Mesodermal cell (in vitro differentiated cells): ENCODE measurements at regions not wholly inside any gene's neighbourhood (a gene's known extent, or its start where the extent isn't known, plus 50 kb on each side); places are given as distances from the start of the nearest gene placed in this dataset.
A peak's percentile ranks its signal among the peaks of the same experiment; 100 is the strongest.

Experiments
- H3K27ac ChIP-seq: 2 replicates; pipeline ENCODE4 v1.7.0; 2013; ENCODE audit warnings: mild to moderate bottlenecking, low read depth, low read length, moderate library complexity; ENCODE audit not compliant: severe bottlenecking
- H3K36me3 ChIP-seq: 2 replicates; pipeline ENCODE4 v1.7.1; 2013; ENCODE audit warnings: mild to moderate bottlenecking, low read length, moderate library complexity; ENCODE audit not compliant: control insufficient read depth, insufficient read depth
- H3K4me1 ChIP-seq: one replicate; pipeline ENCODE4 v1.7.1; 2013; ENCODE audit warnings: mild to moderate bottlenecking, low read length; ENCODE audit not compliant: insufficient read depth, control insufficient read depth, poor library complexity, severe bottlenecking
- H3K4me3 ChIP-seq: 2 replicates; pipeline ENCODE4 v1.7.0; 2013; ENCODE audit warnings: low read length, control low read depth, mild to moderate bottlenecking; ENCODE audit not compliant: insufficient read depth, poor library complexity, severe bottlenecking; ENCODE audit errors: extremely low read depth
- H3K9me3 ChIP-seq: 2 replicates; pipeline ENCODE4 v1.7.1; 2013; ENCODE audit warnings: mild to moderate bottlenecking, low read length, moderate library complexity; ENCODE audit not compliant: control insufficient read depth
- WGBS, 2 experiments: methylation state at CpG; one replicate each; pipeline ENCODE4 v1.1.5; 2013; ENCODE audit warnings: missing lambda C conversion rate in 2 of 2; ENCODE audit not compliant: insufficient coverage in 2 of 2; 5-methylcytosine and 5-hydroxymethylcytosine counted together

DNA sequence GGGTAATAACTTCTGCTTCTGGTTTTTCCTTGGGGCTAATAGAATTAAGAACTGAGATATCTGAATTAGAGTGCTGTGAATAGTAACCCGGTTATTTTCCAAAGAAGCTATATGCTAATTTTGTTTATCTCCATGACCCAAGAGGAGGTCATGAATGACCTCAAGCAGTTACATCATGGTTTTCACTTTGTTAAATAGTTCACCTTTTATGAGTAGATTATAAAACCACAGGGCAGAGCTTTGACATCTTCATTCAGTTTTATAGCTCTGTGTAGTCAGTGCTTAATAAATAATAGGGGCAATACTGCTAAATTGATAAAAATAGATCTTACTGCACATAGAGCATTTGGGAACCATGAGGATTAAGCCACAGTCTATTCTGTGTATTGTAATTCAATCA lies 462.2 kb downstream of the LRIG3 start:
- no peaks in the 10 kb centered on the region for H3K9me3 ChIP-seq
- H3K4me1 ChIP-seq = no peaks in the 10 kb centered on the region
- no peak overlapping the region for H3K27ac ChIP-seq
- WGBS, 2 experiments = no CpG with 5 or more reads among the region's 1 CpG
- H3K36me3 ChIP-seq = no peaks in the 10 kb centered on the region
- H3K4me3 ChIP-seq = no peak overlapping the region

DNA sequence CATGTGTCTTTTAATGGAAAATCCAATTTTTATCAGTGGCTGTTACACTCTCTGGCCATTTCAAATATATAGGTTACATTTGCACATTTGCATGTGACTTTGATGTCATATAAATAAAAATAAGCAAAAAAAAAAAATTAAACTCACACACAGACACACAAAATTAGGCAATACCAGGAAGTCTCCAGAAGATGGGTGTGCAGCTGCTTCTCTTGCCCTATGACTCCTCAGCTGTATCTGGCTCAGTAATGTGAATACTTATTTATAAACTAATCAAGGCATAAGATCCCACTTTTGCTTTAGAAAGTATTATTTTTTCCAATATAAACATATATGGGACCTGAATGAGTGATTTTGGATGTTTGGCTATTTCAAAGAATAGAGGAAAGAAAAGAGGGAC lies 461.1 kb downstream of the LRIG3 start:
- H3K4me1 ChIP-seq = no peaks in the 10 kb centered on the region
- H3K4me3 ChIP-seq = no peak overlapping the region
- H3K36me3 ChIP-seq = no peaks in the 10 kb centered on the region
- H3K27ac ChIP-seq = no peak overlapping the region
- no peaks in the 10 kb centered on the region for H3K9me3 ChIP-seq

GRCh38 chr12:58463051-58463450 lies 457.3 kb downstream of the LRIG3 start:
- Histone ChIP-seq H3K4me1 (no peaks in the 10 kb centered on the region), H3K36me3 (no peaks in the 10 kb centered on the region), H3K9me3 (no peaks in the 10 kb centered on the region), H3K27ac (no peak overlapping the region), H3K4me3 (no peak overlapping the region)
- 89 to 97% methylated on average over 3 of the region's 3 CpGs for WGBS, 2 experiments

- no peaks in the 10 kb centered on the region for H3K9me3 ChIP-seq
- WGBS, 2 experiments = 100% methylated on average over 2 of the region's 2 CpGs; no CpG with 5 or more reads in 1 of the 2 experiments
- H3K4me3 ChIP-seq = no peak overlapping the region
- no peaks in the 10 kb centered on the region for H3K4me1 ChIP-seq
- no peaks in the 10 kb centered on the region for H3K36me3 ChIP-seq
- no peak overlapping the region for H3K27ac ChIP-seq
Observed at GRCh38 chr12:58465418-58465817, 454.9 kb downstream of the LRIG3 start.

DNA sequence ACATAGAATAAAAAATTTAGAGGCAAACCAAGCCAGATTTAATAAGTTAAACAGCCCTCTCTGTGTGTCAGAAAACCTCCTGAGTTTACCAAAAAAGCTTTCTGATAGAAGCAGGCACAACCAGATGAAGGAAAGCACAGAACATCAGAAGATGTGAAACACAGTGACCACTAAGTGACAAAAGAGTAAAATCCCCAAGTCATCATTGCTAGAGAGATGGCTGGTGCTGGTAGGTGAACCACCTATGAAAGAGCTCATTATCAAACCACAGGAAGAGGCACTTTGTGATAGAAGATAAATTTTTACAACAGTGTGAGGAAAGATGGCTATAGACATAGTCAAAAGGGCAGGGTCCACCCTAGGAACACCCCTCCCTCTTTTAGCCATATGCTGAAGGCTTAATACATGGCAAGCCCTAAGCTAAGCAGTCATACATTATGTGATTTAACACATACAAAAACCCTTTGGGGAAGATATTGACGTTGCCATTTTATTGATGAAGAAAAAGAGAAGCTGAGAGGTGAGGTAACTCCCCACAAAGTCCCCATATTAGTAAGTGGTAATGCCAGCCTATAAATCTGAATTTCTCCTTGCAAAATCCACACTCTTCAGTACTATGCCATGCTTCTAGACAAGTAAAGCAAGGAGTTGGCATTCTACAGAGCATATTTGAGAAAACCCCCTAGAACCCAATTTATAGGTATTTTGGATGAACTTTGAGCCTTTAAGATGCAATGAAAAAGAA lies 449.9 kb downstream of the LRIG3 start:
- WGBS, 2 experiments = no CpG with 5 or more reads among the region's 1 CpG
- H3K27ac ChIP-seq = no peak overlapping the region
- no peak overlapping the region for H3K4me3 ChIP-seq

DNA sequence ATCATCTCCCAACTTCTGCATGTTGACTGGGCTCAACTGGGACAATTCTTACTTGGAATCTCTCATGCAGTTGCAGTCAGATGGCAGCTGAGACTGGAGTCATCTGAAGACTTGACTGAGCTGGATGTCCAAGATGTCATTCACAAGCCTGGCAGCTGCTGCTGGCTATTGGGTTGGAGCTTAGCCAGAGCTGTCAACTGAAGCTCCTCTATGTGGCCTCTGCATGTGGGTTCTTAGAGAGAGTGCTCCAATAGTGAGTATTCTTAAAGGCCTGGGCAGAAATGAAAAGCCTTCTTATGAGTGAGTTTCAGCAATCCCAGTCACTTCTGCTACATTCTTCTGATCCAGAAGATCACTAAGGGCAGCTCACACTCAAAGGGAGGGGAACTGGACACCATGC lies 440.9 kb downstream of the LRIG3 start:
- H3K4me1 ChIP-seq = no peaks in the 10 kb centered on the region
- no peak overlapping the region for H3K27ac ChIP-seq
- no peaks in the 10 kb centered on the region for H3K36me3 ChIP-seq
- peaks cover 5% of the 10 kb centered on the region for H3K9me3 ChIP-seq
- no peak overlapping the region for H3K4me3 ChIP-seq

More for the DNA sequence above, 449.9 kb downstream of the LRIG3 start:
- Histone ChIP-seq H3K4me1 (no peaks in the 10 kb centered on the region), H3K9me3 (no peaks in the 10 kb centered on the region), H3K36me3 (no peaks in the 10 kb centered on the region)

GRCh38 chr12:58481811-58482210 lies 438.5 kb downstream of the LRIG3 start:
- no peak overlapping the region for H3K27ac ChIP-seq
- 72 to 86% methylated on average over 2 to 3 of the region's 3 CpGs for WGBS, 2 experiments

GRCh38 chr12:58487255-58487654 lies 433.0 kb downstream of the LRIG3 start:
- Histone ChIP-seq H3K4me3 (no peak overlapping the region), H3K4me1 (peaks cover 14% of the 10 kb centered on the region), H3K36me3 (no peaks in the 10 kb centered on the region), H3K27ac (peak overlapping the region; percentile 10), H3K9me3 (no peaks in the 10 kb centered on the region)
- WGBS, 2 experiments = 0% methylated on average over 1 of the region's 1 CpG; no CpG with 5 or more reads in 1 of the 2 experiments

More at GRCh38 chr12:58481811-58482210, 438.5 kb downstream of the LRIG3 start:
- peaks cover 5% of the 10 kb centered on the region for H3K9me3 ChIP-seq
- H3K4me1 ChIP-seq = no peaks in the 10 kb centered on the region
- H3K36me3 ChIP-seq = no peaks in the 10 kb centered on the region
- no peak overlapping the region for H3K4me3 ChIP-seq

- no peaks in the 10 kb centered on the region for H3K36me3 ChIP-seq
- peak overlapping the region; percentile 32 for H3K27ac ChIP-seq
- no CpG with 5 or more reads among the region's 1 CpG for WGBS, 2 experiments
- no peak overlapping the region for H3K4me3 ChIP-seq
- H3K9me3 ChIP-seq = no peaks in the 10 kb centered on the region
- H3K4me1 ChIP-seq = peaks cover 14% of the 10 kb centered on the region
Observed at GRCh38 chr12:58487678-58488161, 432.6 kb downstream of the LRIG3 start.

- no CpG with 5 or more reads among the region's 1 CpG for WGBS, 2 experiments
- H3K9me3 ChIP-seq = no peaks in the 10 kb centered on the region
- H3K4me3 ChIP-seq = no peak overlapping the region
- no peak overlapping the region for H3K27ac ChIP-seq
- no peaks in the 10 kb centered on the region for H3K36me3 ChIP-seq
- H3K4me1 ChIP-seq = peaks cover 14% of the 10 kb centered on the region
Observed at GRCh38 chr12:58489394-58489793, 430.9 kb downstream of the LRIG3 start.

DNA sequence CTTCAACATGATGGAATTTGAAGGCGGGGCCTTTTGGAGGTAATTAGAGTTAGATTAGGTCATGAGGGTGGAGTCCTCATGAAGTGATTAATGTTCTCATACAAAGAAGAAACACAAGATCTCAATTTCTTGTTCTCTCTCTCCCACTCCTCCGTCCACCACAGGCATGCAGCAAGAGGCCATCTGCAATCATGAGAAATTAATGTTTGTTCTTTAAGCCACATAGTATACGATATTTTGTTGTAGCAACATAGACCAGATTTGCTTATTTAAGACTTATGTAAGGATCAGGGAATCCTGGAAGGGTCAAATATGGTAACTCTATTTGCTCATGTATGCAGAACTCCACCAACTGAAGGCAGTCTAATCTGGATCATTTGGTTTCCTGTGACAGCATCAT lies 429.0 kb downstream of the LRIG3 start:
- H3K9me3 ChIP-seq = no peaks in the 10 kb centered on the region
- H3K36me3 ChIP-seq = no peaks in the 10 kb centered on the region
- WGBS, 2 experiments = 100% methylated on average over 2 of the region's 3 CpGs; no CpG with 5 or more reads in 1 of the 2 experiments
- H3K4me3 ChIP-seq = no peak overlapping the region
- no peak overlapping the region for H3K27ac ChIP-seq
- peaks cover 14% of the 10 kb centered on the region for H3K4me1 ChIP-seq
